GM10266 (cell line): ENCODE measurements at regions not wholly inside any gene's neighbourhood (a gene's known extent, or its start where the extent isn't known, plus 50 kb on each side); places are given as distances from the start of the nearest gene placed in this dataset.

Experiments used
- DNase-seq: peaks from one replicate; pipeline ENCODE4 v3.0.0; 2012; ENCODE audit errors: extremely low spot score
- CTCF ChIP-seq: IDR thresholded peaks from 2 replicates; pipeline ENCODE4 v1.5.1; 2012; ENCODE audit warnings: mild to moderate bottlenecking, low read depth; ENCODE audit not compliant: control insufficient read depth, insufficient read depth; ENCODE audit errors: missing control alignments

DNA sequence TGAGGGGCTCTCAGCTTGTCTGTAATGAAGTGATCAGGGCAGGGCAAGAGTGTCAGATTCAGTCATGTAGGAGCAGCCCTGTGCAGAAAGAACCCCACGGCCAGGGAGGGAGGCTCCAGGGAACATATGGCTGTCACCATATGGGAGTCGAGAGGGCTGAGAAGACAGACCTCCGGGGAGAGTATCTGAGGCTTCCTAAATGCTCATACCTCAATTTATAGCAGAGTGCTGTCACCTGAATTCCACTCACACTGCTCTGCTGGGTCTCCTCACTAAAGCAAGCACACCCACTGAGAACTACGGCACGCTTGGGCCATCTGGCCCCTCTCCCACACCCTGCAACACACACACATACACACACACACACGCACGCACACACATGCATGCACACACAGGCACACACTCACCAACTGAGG is 92.3 kb upstream of the TJP1 start:
- TF ChIP-seq CTCF: no peak
- DNase-seq: no peak

DNA sequence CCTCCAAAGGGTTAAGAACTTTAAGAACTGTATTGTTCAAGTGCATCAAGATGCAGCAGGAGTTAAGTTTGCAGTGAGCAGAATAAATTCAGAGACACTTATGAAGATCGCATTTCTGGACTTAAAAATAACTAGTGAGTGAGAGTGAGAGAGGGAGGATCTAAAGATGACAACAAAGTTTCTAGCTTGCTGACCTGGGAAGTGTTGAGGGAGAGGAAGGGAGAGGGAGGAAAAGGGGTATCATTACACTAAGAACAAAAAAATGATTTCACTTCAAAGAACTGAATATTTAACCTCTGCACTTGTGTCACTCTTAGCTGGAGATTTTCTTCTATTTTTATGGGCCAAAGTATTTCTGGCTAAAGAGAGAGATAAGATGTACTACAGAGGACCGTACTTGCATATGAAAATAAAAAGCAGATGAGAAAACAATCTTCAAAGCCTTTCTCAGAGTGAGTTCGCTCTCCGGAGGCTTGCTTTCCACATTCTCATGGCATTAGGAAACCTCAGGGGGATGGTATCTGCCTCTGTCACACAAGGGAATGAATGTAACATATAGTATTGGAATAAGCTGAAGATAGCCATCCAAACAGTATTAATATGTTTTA is 91.4 kb upstream of the TJP1 start:
- TF ChIP-seq CTCF: no peak
- no peak for DNase-seq

GRCh38 chr15:29911705-29912104 is 89.4 kb upstream of the TJP1 start:
- no peak for DNase-seq
- no peak for TF ChIP-seq CTCF

DNA sequence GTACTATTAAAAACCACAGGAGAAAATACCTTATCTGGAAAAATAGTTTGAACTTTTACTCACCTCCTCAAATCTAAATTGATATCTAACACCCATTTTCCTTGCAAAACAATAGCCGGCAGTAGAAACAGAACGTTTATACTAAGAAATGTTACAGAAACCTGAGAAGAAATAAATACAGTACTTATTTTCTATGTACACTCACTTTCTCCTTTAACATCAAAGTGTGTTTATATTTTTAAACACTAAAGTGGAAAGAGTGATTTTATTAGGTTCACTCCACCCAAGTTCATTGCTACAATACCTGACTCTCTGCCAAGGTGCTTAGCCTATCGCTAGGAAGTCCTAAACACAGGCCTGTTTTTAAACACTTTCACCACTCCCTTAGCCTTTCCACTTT is 87.8 kb upstream of the TJP1 start:
- no peak for DNase-seq
- no peak for TF ChIP-seq CTCF

- TF ChIP-seq CTCF: no peak
- no peak for DNase-seq
Measured at GRCh38 chr15:29904757-29905417, 82.6 kb upstream of the TJP1 start.

DNA sequence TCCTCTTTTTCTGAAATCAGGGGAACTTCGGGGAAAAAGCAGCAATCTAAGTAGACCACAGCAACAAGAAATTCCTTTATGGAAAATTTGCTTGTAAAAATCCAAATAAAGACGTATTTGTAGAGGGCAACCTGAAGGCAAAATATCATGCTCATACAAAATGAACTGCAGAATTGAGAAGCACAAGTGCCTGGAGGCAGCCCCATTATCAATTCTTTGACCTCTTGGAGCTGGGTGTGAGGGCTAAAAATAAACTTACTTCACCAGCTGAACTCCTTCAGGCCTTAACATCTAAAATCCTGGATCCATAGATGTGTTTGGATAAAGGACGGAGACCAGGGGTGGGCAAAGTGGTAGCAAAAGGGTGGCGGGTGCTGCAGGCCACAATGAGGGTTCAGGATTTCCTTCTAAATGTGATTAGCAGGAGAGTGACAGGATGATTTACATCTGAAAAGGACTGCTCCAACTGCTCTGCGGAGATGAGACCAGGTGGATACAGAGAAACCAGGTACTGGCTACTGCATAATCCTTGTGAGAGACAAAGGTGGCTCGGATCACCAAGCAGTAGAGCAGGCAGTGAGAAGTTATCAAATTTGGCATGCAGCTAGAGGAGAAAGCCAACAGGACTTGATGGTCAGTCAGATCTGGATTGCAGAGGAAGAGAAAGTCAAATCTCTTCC is 81.7 kb upstream of the TJP1 start:
- DNase-seq: no peak
- TF ChIP-seq CTCF: no peak

DNA sequence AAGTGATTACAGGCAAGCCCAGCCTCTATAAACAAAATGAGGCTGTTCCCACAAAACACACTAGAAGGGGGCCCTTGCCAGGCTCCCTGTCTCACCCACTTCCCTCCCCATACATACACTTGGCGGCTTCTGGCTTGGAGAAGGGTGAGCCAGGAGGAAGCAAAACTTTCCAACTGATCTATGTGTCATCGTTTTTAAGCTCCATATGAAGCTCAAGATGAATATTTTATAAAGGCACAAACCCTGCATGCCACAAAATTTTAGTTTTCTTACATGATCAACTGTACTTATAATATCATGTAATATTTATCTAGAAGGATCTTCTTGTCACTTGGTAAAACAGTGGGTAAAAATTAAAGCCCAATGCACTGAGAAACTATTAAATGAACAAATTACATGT is 80.8 kb upstream of the TJP1 start:
- no peak for DNase-seq
- TF ChIP-seq CTCF: no peak
